GM12878 (cell line): ENCODE measurements at regions not wholly inside any gene's neighbourhood (a gene's known extent, or its start where the extent isn't known, plus 50 kb on each side); places are given as distances from the start of the nearest gene placed in this dataset.

ENCODE experiments used
- ATAC-seq: fragments of 200-7000 bp; cut with Tn5 transposase; 3 replicates; pipeline ENCODE4 v1.9.1; 2020; ENCODE audit warnings: mild to moderate bottlenecking, moderate library complexity
- BruUV-seq: library from RNA; stranded (reverse); fragments of 400-500 nt; replicated peaks from 2 replicates; lab custom pipeline; 2021; lab: Mats Ljungman, UMichigan
- CTCF ChIA-PET: fragments of 300-600 bp; sonication (Branson Sonifier 250); formaldehyde crosslinking; extraction: SDS; loops from one replicate; lab custom pipeline; 2021; ENCODE audit warnings: inconsistent platforms; lab: Yijun Ruan, JAX
- POLR2A ChIA-PET: fragments of 350-600 bp; formaldehyde crosslinking; extraction: SDS; loops from one replicate; lab custom pipeline; 2021; ENCODE audit warnings: inconsistent platforms; lab: Charles Lee
- RAD21 ChIA-PET: fragments of 300-600 bp; sonication (Branson Sonifier 250); formaldehyde crosslinking; loops from one replicate; lab custom pipeline; 2023; ENCODE audit warnings: antibody characterized with exemption; ENCODE audit not compliant: unreplicated experiment; lab: Charles Lee
- SMC1A ChIA-PET: fragments of 300-600 bp; sonication (Branson Sonifier 250); formaldehyde crosslinking; loops from one replicate; lab custom pipeline; 2023; ENCODE audit not compliant: unreplicated experiment, uncharacterized antibody; lab: Charles Lee
- DNase-seq: peaks from one replicate; pipeline ENCODE4 v3.0.0-alpha.2; 2011; ENCODE audit warnings: low read depth, low spot score
- FAIRE-seq: peaks from 3 replicates; lab custom pipeline; 2011; peaks lifted over from hg19 to GRCh38; lab: Jason Lieb, UNC
- H2AFZ ChIP-seq: 2 replicates; pipeline ENCODE4 v1.6.0; 2011; ENCODE audit warnings: low read depth, low read length, control low read depth; ENCODE audit not compliant: control insufficient read depth
- H3K27ac ChIP-seq: 2 replicates; pipeline ENCODE4 v1.5.1; 2011; ENCODE audit warnings: control low read depth; ENCODE audit not compliant: control insufficient read depth, insufficient read depth
- H3K27me3 ChIP-seq, 2 experiments: replicated peaks in 1 of 2; 2 replicates each; pipeline versions ENCODE4 v1.6.0 to v1.6.1; 2011; ENCODE audit warnings: low read length in 1 of 2; ENCODE audit not compliant: control insufficient read depth in 2 of 2, insufficient read depth in 2 of 2
- H3K36me3 ChIP-seq, 2 experiments: 2 replicates each; pipeline ENCODE4 v1.5.1; 2011; ENCODE audit warnings: low read length in 1 of 2; ENCODE audit not compliant: control insufficient read depth in 2 of 2, insufficient read depth in 2 of 2
- H3K4me1 ChIP-seq: 2 replicates; pipeline ENCODE4 v1.6.1; 2011; ENCODE audit warnings: mild to moderate bottlenecking, low read length, moderate library complexity, mixed read lengths; ENCODE audit not compliant: control insufficient read depth, insufficient read depth
- H3K4me2 ChIP-seq: 2 replicates; pipeline ENCODE4 v1.6.0; 2011; ENCODE audit warnings: control low read depth; ENCODE audit not compliant: control insufficient read depth, insufficient read depth
- H3K4me3 ChIP-seq: fragments of 200-600 bp; sonication (generic); 2 replicates; pipeline ENCODE4 v1.5.1; 2016
- H3K79me2 ChIP-seq: 2 replicates; pipeline ENCODE4 v1.6.0; 2011; ENCODE audit warnings: low read length; ENCODE audit not compliant: control insufficient read depth, insufficient read depth
- H3K9ac ChIP-seq: 2 replicates; pipeline ENCODE4 v1.8.0; 2011; ENCODE audit warnings: low read length, control low read depth, mixed read lengths; ENCODE audit not compliant: control insufficient read depth, insufficient read depth
- H3K9me3 ChIP-seq: replicated peaks from 3 replicates; pipeline ENCODE4 v1.5.1; 2011; ENCODE audit warnings: mild to moderate bottlenecking, low read length; ENCODE audit not compliant: control insufficient read depth, insufficient read depth
- H4K20me1 ChIP-seq: 2 replicates; pipeline ENCODE4 v1.6.0; 2011; ENCODE audit not compliant: control insufficient read depth, insufficient read depth
- CHD2 ChIP-seq: IDR thresholded peaks from 2 replicates; pipeline ENCODE4 v1.6.1; 2011; ENCODE audit warnings: low read depth, low read length, improper control_type of control experiment, borderline replicate concordance
- MEF2A ChIP-seq: IDR thresholded peaks from 2 replicates; pipeline ENCODE4 v1.6.1; 2011; ENCODE audit warnings: low read depth, mild to moderate bottlenecking, low read length, moderate library complexity; ENCODE audit not compliant: insufficient read depth
- NBN ChIP-seq: fragments of 450-650 bp; IDR thresholded peaks from 2 replicates; pipeline ENCODE4 v1.6.1; 2016
- NFIC ChIP-seq: IDR thresholded peaks from 2 replicates; pipeline ENCODE4 v1.6.1; 2012; ENCODE audit warnings: low read depth, mild to moderate bottlenecking, inconsistent platforms, low read length, moderate library complexity
- NRF1 ChIP-seq: conservative IDR thresholded peaks from 2 replicates; pipeline ENCODE4 v1.6.1; 2011; ENCODE audit warnings: mild to moderate bottlenecking, low read depth, low read length, improper control_type of control experiment
- PAX5 ChIP-seq: IDR thresholded peaks from 2 replicates; pipeline ENCODE4 v1.6.1; 2011; ENCODE audit warnings: low read depth, low read length, borderline replicate concordance
- PAX8 ChIP-seq: fragments of 450-650 bp; IDR thresholded peaks from 2 replicates; pipeline ENCODE4 v1.6.1; 2017; ENCODE audit warnings: mild to moderate bottlenecking, moderate library complexity
- RAD21 ChIP-seq: IDR thresholded peaks from 2 replicates; pipeline ENCODE4 v1.6.1; 2011; ENCODE audit warnings: mild to moderate bottlenecking, low read depth, low read length, moderate library complexity; ENCODE audit not compliant: insufficient read depth
- TAF1 ChIP-seq: IDR thresholded peaks from 2 replicates; pipeline ENCODE4 v1.6.1; 2011; ENCODE audit warnings: mild to moderate bottlenecking, low read depth, low read length, borderline replicate concordance
- WRNIP1 ChIP-seq: IDR thresholded peaks from 2 replicates; pipeline ENCODE4 v1.6.1; 2011; ENCODE audit warnings: low read depth, low read length, improper control_type of control experiment, borderline replicate concordance
- ZNF274 ChIP-seq: IDR thresholded peaks from one replicate; pipeline ENCODE4 v1.8.0; 2011; ENCODE audit not compliant: insufficient read length, insufficient read depth
- WGBS: methylation state at CpG from one replicate; pipeline ENCODE4 v1.1.6; 2016; ENCODE audit warnings: low lambda C conversion rate; ENCODE audit not compliant: insufficient replicate concordance, insufficient coverage; ENCODE audit errors: missing lambda C conversion rate; 5-methylcytosine and 5-hydroxymethylcytosine counted together
- in situ Hi-C: fragments of 300-500 bp; cut with MboI; formaldehyde crosslinking; loops from 9 replicates; pipeline ENCODE4 v1.14.3; 2018; ENCODE audit warnings: mixed read lengths
- intact Hi-C: fragments of 100-400 bp; cut with micrococcal nuclease; formaldehyde crosslinking; loops from one replicate; pipeline ENCODE4 v1.14.2; 2022; ENCODE audit not compliant: unreplicated experiment
- TF ChIP-seq, protein P1 (sequence below): fragments of 450-650 bp; IDR thresholded peaks from 2 replicates; pipeline ENCODE4 v1.6.1; 2016; ENCODE audit warnings: mild to moderate bottlenecking, moderate library complexity, borderline replicate concordance
- TF ChIP-seq, protein P2 (sequence below): fragments of 450-650 bp; IDR thresholded peaks from 2 replicates; pipeline ENCODE4 v1.6.1; 2017; ENCODE audit warnings: borderline replicate concordance
- TF ChIP-seq, protein P3 (sequence below), 3 experiments: IDR thresholded peaks in 2 of 3; conservative IDR thresholded peaks in 1 of 3; 2 replicates each; pipeline ENCODE4 v1.5.1; 2011; ENCODE audit warnings: low read depth in 3 of 3, low read length in 3 of 3, mild to moderate bottlenecking in 3 of 3, control low read depth in 2 of 3, moderate library complexity in 2 of 3, inconsistent platforms in 1 of 3, mixed read lengths in 1 of 3; ENCODE audit not compliant: control insufficient read depth in 2 of 3, insufficient read depth in 1 of 3; ENCODE audit errors: extremely low read depth in 1 of 3
- TF ChIP-seq, protein P4 (sequence below): fragments of 450-650 bp; IDR thresholded peaks from 2 replicates; pipeline ENCODE4 v1.6.1; 2017; ENCODE audit warnings: mild to moderate bottlenecking

DNA sequence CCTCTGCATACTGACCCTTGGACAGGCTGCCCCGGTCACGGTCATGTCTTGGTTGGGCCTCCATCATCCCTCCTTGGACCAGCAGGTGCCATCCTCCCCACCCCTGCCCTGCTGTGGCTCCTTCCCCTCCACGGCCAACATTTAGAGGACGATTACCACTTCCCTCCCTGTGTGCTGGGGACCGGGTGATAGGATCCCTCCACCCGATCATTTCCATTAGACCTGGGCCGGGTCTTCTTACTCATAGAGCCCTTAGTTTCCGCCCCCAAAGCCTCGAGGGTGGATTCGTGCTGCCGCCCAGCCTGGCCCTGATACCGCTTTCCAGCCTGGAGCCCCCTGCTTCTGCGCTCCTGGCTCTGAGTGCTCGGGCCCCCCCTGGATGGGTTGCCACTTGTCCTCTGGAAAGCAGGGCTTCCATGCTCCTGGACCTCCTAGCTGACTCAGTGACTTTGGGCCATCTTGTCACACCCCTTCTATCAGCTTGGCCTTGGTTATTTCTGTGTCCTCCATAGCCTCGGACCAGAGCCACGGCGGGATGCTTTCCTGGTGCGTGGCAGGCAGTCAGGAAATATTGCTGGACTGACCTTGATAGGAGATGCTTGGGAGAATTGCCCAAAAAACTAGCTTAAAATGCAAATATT is 171.4 kb downstream of the SEC14L1 start:
- in situ Hi-C loops (no loop called here), intact Hi-C loops (no loop called here)
- Histone ChIP-seq H3K4me3 (no peak overlapping the region), H3K4me2 (no peak overlapping the region), H3K9me3 (no peaks in the 10 kb centered on the region), H2AFZ (no peak overlapping the region), H3K36me3 (no peaks in the 10 kb centered on the region; a peak in 2 of 4 replicates), H3K4me1 (peaks cover 6% of the 10 kb centered on the region; the same call in 1 of the 2 replicates), H3K27ac (no peak overlapping the region), H3K79me2 (no peaks in the 10 kb centered on the region), H3K9ac (no peak overlapping the region), H3K27me3 (no peaks in the 10 kb centered on the region), H4K20me1 (no peaks in the 10 kb centered on the region)
- FAIRE-seq (no peak), DNase-seq (no peak), ATAC-seq (no peak)
- WGBS = 80% methylated on average over 18 of the region's 18 CpGs
- POLR2A ChIA-PET = interaction anchor here (0.6 kb wide), 1 partner anchor 46 kb away, joined by 3 read pairs; no protein-coding TSS in a partner anchor
- SMC1A ChIA-PET = no interaction called here
- no TSS peak for BruUV-seq
- CTCF ChIA-PET = no interaction called here
- RAD21 ChIA-PET = no interaction called here
- TF ChIP-seq NFIC (no peak), TAF1 (no peak), PAX5 (no peak), ZNF274 (no peak), MEF2A (no peak), RAD21 (no peak), PAX8 (no peak), NRF1 (no peak), WRNIP1 (no peak), NBN (no peak), CHD2 (no peak)
- TF ChIP-seq, protein P1, sequence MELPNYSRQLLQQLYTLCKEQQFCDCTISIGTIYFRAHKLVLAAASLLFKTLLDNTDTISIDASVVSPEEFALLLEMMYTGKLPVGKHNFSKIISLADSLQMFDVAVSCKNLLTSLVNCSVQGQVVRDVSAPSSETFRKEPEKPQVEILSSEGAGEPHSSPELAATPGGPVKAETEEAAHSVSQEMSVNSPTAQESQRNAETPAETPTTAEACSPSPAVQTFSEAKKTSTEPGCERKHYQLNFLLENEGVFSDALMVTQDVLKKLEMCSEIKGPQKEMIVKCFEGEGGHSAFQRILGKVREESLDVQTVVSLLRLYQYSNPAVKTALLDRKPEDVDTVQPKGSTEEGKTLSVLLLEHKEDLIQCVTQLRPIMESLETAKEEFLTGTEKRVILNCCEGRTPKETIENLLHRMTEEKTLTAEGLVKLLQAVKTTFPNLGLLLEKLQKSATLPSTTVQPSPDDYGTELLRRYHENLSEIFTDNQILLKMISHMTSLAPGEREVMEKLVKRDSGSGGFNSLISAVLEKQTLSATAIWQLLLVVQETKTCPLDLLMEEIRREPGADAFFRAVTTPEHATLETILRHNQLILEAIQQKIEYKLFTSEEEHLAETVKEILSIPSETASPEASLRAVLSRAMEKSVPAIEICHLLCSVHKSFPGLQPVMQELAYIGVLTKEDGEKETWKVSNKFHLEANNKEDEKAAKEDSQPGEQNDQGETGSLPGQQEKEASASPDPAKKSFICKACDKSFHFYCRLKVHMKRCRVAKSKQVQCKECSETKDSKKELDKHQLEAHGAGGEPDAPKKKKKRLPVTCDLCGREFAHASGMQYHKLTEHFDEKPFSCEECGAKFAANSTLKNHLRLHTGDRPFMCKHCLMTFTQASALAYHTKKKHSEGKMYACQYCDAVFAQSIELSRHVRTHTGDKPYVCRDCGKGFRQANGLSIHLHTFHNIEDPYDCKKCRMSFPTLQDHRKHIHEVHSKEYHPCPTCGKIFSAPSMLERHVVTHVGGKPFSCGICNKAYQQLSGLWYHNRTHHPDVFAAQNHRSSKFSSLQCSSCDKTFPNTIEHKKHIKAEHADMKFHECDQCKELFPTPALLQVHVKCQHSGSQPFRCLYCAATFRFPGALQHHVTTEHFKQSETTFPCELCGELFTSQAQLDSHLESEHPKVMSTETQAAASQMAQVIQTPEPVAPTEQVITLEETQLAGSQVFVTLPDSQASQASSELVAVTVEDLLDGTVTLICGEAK = no peak
- TF ChIP-seq, protein P2, sequence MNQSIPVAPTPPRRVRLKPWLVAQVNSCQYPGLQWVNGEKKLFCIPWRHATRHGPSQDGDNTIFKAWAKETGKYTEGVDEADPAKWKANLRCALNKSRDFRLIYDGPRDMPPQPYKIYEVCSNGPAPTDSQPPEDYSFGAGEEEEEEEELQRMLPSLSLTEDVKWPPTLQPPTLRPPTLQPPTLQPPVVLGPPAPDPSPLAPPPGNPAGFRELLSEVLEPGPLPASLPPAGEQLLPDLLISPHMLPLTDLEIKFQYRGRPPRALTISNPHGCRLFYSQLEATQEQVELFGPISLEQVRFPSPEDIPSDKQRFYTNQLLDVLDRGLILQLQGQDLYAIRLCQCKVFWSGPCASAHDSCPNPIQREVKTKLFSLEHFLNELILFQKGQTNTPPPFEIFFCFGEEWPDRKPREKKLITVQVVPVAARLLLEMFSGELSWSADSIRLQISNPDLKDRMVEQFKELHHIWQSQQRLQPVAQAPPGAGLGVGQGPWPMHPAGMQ = no peak
- TF ChIP-seq, protein P3, sequence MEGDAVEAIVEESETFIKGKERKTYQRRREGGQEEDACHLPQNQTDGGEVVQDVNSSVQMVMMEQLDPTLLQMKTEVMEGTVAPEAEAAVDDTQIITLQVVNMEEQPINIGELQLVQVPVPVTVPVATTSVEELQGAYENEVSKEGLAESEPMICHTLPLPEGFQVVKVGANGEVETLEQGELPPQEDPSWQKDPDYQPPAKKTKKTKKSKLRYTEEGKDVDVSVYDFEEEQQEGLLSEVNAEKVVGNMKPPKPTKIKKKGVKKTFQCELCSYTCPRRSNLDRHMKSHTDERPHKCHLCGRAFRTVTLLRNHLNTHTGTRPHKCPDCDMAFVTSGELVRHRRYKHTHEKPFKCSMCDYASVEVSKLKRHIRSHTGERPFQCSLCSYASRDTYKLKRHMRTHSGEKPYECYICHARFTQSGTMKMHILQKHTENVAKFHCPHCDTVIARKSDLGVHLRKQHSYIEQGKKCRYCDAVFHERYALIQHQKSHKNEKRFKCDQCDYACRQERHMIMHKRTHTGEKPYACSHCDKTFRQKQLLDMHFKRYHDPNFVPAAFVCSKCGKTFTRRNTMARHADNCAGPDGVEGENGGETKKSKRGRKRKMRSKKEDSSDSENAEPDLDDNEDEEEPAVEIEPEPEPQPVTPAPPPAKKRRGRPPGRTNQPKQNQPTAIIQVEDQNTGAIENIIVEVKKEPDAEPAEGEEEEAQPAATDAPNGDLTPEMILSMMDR (IDR thresholded peaks at IDR 0.05 in 2 of 3, conservative IDR thresholded peaks at IDR 0.05 in 1 of 3; ENCODE audit: control insufficient read depth in 2 of 3, extremely low read depth in 1 of 3, insufficient read depth in 1 of 3, low read depth in 3 of 3, low read length in 3 of 3) = no peak
- TF ChIP-seq, protein P4, sequence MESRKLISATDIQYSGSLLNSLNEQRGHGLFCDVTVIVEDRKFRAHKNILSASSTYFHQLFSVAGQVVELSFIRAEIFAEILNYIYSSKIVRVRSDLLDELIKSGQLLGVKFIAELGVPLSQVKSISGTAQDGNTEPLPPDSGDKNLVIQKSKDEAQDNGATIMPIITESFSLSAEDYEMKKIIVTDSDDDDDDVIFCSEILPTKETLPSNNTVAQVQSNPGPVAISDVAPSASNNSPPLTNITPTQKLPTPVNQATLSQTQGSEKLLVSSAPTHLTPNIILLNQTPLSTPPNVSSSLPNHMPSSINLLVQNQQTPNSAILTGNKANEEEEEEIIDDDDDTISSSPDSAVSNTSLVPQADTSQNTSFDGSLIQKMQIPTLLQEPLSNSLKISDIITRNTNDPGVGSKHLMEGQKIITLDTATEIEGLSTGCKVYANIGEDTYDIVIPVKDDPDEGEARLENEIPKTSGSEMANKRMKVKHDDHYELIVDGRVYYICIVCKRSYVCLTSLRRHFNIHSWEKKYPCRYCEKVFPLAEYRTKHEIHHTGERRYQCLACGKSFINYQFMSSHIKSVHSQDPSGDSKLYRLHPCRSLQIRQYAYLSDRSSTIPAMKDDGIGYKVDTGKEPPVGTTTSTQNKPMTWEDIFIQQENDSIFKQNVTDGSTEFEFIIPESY = no peak
